ENCODE measurements at regions not wholly inside any gene's neighbourhood (a gene's known extent, or its start where the extent isn't known, plus 50 kb on each side); places are given as distances from the start of the nearest gene placed in this dataset.

DNA sequence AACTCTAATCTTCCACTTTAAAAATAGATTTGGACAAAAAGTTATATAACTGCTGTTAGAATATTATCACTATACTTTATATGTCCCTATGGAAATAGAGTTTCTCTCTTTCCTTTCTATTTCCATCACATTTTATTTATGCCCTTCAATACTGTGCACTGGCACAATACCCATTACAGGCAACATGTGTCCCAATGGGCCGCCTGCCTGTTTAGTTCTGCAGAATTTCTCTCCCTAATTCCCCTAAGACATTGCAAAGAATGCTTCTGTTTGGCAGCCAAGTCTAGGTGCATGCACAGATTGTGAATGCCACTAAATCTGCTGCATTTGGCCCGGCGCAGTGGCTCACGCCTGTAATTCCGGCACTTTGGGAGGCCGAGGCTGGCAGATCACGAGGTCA lies 520.4 kb upstream of the FLRT2 start:
- TF ChIP-seq EZH2 (IDR thresholded peaks at IDR 0.05; ENCODE audit: insufficient read depth, poor library complexity, severe bottlenecking) (no peak), EZH2phosphoT487 (IDR thresholded peaks at IDR 0.05; ENCODE audit: insufficient read depth, low read depth) (no peak)
